HG03159 (cell line): ENCODE measurements at regions not wholly inside any gene's neighbourhood (a gene's known extent, or its start where the extent isn't known, plus 50 kb on each side); places are given as distances from the start of the nearest gene placed in this dataset.
"Not testable (repeated sequence)": the region's sequence is repeated elsewhere in the genome, so short reads cannot be mapped to it uniquely, and the experiment has no call there.

Experiments used
- ATAC-seq: cut with Tn5 transposase; IDR thresholded peaks from one replicate; pipeline ENCODE4 v1.9.1; 2021; ENCODE audit warnings: mild to moderate bottlenecking, moderate library complexity; ENCODE audit not compliant: unreplicated experiment

DNA sequence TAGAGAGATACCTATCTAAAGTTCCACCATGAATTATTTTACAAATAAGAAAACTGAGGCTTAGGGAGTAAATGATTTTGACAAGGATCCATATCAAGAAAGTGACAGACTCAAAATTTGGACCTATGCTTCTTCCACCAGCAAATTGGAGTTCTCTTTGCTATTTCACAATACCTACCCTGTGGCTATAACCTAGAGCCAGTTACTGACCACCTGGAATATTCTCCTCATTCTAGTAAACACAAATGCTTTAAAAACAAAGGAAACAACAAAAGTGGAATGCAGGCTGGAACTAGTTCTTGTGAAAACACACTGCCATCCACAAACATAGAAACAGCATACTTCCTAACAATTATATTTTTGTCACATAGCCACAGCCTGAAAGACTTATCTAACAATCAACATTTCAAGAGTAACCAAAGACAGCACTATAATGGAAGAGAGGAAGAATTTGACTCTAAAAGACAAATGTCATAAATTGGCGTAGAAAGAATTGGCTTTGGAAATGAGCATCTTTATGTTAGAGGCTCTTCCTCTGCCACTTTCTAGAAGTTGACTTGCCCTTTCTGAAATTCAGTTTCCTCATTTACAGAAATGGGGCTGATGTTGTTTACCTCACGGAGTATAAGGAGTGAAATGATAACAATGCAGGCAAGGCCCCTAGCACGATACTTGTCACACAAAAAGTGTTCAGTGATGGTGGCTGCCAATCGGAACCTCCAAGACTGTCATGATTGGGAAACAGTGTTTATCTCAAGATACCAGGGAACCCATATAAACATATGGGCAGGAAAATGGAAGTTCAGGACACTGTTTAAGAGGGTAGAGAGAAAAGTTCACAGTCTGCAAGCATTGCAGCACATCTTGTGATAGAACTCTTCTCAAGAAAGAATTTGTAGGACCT is 138.6 kb upstream of the LGR5 start:
- ATAC-seq: no peak

DNA sequence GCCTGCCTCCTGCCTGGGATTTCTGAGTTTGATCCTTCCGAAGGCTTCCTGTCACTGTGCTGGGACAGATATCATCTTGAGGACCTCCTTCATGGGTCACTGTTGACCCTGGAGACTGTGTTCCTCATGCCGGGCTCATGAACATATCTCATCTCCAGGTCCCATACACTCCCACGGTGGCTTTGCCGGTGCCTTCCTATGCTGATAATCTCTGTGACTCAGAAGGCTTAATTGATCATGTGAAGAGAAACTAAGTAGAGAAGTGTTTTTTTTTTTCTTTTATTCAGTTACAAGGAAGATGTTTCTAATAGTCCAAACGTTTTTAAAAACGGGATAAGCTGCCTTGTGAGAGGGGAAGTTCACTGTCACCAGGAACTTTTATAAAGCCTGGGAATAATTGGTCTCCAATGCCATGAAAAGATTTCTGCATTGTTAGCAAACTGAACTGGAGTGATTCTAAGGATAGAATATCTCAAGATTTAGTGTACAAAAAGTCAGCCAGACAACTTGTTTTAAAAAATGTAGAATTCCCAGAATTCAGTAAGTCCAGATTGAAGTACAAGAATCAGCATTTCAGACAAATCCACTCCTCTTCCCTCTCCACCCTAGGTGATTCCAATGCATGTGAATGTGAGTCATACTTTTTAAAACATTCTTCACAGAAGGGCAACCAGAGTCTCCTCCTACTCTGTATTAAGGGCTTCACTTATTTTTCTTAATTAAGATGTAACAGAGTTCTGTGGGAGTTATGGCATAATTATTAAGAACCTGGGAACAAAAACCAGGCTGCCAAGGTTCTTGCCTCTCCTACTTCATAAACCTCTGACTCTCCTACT is 139.8 kb upstream of the LGR5 start:
- ATAC-seq: no peak

DNA sequence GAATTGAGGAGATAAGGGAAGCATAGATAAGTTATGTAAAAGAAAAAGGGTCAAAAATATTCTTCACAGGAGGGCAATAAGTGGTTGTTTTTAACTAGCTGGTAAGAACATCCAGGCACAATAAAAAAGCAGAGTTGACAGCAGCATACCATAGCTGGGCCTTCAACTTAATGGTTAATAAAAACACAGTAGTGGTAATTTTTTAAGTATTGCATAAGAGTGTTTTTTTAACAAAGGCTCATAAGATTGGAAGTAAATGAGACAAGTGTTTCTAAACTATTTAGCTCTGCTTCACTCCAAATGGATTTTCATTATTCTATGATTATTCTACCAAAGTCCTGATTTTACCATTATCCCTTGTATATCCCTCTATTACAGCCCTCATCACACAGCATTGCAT is 140.1 kb upstream of the TSPAN8 start:
- ATAC-seq: no peak

DNA sequence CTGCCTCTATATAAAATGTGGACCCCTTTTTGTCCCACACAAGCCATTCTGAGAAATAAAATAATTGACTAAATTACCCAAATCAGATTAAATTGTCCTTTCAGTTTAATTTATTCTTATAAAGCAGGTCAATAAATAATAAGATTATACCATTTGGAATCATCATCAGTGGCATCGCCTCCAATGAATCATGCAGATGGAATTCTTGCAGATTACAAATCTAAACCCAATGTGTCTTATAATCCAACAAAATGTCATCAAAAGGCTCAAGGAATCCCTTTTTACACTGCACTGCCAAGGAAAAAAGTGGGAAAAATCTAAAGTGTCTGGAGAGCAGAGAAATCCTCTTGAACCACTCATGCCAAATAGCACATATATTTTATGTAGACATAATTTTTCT is 138.2 kb upstream of the TSPAN8 start:
- no peak for ATAC-seq

DNA sequence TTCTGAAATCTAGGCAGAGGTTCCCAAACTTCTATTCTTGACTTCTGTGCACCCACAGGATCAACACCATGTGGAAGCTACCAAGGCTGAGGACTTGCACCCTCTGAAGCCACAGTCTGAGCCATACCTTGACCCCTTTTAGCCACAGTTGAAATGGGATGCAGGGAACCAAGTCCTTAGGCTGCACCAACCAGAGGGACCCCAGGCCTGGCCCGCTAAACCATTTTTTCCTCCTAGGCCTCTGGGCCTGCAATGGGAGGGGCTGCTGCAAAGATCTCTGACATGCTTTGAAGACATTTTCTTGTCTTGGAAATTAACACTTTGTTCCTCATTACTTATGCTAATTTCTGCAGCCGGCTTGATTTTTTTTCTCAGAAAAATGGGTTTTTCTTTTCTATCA is 133.9 kb upstream of the TSPAN8 start:
- ATAC-seq: no peak

DNA sequence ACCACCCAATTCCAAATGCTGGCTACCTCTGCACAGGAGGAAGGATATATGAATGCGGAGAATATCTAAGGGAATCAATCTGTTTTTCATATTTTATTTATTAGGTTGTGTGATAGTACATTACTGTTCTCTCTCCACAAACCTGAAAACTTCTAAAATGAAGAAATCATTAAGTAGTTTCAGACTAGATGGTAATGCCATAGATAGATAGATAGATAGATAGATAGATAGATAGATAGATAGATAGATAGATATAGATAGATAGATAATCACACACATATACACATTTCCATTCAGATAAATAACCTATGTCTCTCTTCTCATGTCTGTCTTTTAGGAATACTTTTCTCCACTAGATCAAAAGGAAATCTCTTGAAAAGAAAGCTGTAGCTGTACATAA is 126.1 kb upstream of the TSPAN8 start:
- no peak for ATAC-seq

DNA sequence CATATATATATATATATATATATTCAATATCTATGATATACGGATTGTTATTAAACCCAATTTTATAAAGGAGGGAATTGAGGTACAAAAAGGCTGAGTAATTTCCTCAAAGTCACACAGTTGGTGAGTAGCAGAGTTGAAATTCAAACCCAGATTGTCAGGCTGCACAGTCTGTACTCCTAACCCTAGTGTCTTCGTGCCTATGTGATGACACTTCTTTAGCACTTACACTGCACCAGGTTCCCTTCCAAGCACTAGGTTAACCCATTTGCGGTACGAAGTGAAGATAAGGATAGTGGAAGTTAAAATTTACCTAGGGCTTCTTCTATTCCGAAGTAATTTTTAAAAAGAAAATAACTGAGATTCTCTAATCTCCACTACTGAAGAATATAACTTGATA is 125.1 kb upstream of the TSPAN8 start:
- ATAC-seq: no peak

DNA sequence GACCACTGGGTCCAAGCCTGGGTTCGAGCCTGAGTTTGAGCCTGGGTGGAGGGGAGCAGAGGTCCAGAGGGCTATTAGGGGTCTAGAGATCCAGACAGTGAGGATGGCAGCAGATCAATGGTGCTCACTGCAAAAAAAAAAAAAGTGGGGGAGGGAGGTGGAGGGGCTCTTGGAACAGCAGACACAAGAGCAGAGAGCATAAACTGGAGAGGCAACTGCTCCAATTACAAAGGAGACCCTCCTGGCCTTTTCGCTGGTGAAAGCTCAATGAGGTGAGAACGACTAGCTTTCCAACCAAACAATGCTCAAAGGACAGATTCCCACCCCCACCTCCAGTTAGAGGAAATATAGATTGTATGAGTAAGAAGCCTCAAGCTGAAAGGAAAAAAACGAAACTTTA is 124.2 kb upstream of the TSPAN8 start:
- ATAC-seq: no peak

DNA sequence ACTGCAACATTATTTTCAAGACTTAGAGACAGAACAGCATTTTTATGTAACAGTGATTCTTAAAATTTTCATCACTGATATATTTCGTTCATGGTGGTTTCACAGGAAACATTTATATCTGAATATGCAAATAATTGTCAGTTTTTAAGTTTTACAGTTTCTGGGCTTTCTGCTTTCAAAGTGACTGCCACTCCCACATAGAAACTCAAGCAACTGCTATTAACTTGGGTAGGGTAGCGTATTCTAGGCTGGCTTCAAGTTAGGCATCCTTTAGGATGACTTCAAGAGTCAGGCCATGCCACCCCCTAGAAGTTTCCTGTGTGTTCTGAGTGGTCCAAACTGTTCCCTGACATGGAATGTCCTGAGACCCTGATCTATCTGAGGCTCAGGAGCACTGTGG is 123.6 kb upstream of the TSPAN8 start:
- ATAC-seq: no peak

DNA sequence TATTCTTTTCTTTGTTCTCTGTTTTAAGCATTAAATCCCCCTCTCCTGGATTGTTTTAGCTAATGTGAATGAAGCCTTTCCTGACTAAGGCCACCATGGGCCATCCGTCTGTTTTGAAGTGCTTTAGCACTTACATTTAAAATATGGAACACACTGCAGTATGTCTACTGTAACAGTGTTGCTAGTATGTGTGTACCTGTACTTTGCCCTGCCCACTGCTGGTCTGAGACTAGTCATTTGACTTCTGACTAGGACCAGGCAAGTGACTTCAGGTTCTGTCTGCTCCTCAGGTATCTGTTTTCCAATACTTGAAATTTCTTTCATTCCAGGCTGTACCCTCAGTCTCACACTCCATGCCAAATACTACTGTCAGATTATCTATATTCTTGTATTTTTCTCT is 120.1 kb upstream of the TSPAN8 start:
- ATAC-seq: no peak

DNA sequence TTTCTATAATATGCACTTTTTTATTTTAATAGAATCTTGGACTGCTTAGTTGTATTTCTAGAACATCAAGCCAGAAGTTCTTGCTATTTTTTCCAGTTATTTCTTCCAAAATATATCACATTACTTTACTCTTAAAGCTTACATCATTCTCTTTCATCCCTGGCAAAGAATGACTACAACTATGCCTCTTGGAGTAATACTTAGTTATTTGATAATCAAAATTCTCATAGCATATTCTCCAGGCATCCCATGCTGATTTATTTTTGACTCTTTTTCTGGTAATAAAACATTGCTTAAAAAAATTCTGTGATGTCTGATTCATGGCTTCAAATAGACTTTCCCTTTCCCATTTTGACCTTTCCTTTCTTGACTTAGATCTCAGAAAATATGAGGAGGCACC is 118.7 kb upstream of the TSPAN8 start:
- no peak for ATAC-seq

DNA sequence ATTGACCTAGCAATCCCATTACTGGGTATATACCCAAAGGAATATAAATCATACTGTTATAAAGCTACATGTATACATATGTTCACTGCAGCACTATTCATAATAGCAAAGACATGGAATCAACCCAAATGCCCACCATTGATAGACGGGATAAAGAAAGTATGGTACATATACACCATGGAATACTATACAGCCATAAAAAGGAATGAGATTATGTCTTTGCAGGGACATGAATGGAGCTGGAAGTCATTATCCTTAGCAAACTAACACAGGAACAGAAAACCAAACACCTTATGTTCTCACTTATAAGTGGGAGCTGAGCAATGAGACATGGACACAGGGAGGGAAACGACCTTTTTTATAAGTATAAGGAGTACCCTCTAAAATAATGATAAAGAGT is 113.0 kb upstream of the TSPAN8 start:
- ATAC-seq: not testable (repeated sequence)

DNA sequence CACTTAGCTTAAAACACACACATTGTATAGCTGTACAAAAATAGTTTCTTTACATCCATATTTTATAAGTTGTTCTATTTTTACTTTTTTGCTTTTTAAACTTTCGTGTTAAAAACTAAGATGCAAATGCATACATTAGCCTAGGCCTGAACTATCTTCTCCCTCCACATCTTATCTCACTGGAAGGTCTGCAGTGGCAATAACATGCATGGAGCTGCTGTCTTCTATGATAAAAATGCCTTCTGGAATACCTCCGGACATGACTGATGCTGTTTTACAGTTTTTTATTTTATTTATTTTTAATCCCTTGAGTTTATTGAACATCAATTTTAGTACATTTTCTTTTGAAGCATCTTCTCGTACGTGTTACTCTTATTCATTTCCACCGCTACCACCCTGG is 112.3 kb upstream of the TSPAN8 start:
- no peak for ATAC-seq

DNA sequence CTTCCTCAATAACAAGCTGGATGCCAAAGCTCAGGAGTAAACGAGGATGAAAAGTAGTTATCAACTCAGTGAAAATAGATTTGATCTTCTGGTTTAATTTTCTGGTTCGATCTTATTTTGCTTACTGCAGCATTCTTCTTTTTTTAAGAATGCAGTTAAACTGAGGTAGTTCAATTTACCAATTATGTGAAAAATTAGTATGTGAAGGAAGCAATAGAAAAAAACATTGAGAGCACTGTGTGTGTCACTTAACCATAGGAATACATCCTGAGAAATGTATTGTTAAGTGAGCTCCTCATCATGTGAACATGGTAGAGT is 111.4 kb upstream of the TSPAN8 start:
- no peak for ATAC-seq

DNA sequence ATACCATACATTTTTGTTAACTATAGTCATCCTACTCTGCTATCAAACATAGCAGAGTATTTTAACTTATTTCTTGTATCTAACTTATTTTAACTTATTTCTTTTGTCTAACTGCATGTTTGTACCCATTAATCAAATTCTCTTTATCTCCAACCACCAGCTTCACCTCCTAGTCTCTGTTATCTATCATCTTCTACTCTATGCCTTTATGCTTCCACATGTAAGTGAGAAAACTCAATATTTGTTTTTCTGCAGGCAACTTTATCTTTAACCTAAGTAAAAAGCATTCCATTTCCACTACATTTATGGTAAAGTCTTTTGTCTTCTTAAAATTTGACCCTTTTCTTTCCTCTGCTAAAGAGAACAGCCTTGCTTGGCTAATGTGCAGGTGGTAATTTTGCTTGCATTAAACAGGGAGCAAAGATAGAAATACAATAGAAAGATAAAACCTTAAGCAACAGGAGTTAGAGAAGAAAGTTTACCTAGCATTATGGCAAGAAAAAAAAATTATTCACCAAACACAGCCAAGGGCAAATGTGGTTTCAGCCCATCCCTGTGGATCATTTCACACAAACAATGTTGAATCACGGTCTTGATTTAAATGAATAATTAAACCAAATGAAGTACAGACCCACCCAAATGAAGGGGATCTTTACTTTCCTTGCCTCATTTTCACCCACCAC is 110.9 kb upstream of the TSPAN8 start:
- no peak for ATAC-seq

DNA sequence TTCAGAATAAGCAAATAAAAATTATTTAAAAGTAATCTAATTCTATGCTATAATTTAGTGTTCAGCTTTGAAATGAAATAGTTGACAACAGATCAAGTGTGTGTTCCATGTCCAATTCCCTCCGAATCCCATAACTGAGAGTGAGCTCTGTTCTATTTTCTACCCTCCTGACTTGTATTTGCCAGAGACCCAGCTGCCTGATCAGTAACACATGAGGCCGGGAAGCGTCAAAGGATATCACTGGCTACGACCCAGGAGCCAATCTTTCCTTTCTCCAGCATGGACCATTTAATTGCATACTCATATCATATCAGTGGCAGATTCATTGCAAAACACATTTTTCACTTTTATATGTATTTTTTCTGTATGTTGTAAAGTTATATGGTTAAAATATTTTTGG is 108.8 kb upstream of the TSPAN8 start:
- ATAC-seq: no peak

DNA sequence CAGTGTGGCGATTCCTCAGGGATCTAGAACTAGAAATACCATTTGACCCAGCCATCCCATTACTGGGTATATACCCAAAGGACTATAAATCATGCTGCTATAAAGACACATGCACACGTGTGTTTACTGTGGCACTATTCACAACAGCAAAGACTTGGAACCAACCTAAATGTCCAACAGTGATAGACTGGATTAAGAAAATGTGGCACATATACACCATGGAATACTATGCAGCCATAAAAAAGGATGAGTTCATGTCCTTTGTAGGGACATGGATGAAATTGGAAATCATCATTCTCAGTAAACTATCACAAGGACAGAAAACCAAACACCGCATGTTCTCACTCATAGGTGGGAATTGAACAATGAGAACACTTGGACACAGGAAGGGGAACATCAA is 107.9 kb upstream of the TSPAN8 start:
- ATAC-seq: not testable (repeated sequence)

DNA sequence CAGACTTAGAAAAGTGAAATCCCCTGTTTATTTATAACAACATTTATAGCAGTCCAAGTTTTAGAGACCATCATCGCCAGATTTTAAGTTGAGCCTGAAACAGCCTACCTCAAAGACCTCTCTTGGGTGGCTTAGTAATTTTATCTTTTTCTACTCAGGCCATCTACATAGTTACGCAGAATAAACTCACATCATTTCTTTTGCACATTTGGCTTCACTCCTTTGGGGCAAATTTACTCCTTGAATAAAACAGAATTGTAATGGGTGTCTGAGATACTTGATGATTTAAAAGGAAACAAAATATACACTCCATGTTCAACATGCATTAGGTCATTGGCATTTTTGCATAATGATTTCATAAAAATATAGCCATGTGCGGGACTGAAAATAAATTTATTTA is 104.7 kb upstream of the TSPAN8 start:
- ATAC-seq: no peak

DNA sequence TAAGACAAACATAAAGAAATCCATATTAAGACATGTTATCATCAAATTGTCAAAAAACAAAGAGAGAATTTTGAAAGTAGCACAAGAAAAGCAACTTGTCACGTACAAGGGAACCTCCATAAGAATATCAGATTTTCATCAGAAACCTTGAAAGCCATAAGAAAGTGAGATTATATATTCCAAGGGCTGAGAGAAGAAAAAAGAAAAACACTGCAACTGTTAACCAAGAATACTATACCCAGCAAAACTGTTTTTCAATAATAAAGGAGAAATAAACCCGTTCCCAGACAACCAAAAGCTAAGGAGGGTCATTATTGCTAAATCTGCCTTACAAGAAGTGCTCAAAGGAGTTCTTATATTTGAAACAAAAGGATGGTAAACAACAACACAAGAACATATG is 94.7 kb upstream of the TSPAN8 start:
- no peak for ATAC-seq

DNA sequence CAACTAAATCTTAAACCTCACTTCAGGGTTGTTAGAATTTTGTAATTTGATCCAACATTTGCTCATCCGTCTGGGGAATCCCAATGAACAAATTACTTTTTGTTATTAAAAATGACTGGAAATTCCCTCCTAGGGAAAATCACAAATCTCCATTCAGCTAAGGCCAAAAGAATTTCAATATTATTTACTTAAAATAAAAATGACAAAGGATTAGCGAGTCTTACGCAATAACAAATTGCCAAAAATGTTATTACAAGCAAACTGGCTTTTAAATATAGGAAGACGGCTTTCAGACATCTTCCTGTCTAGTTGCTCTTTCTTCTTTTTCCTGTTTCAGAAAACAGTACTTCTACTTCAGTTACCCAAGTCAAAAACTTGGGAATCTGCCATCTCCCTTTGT is 92.4 kb upstream of the TSPAN8 start:
- ATAC-seq: no peak

DNA sequence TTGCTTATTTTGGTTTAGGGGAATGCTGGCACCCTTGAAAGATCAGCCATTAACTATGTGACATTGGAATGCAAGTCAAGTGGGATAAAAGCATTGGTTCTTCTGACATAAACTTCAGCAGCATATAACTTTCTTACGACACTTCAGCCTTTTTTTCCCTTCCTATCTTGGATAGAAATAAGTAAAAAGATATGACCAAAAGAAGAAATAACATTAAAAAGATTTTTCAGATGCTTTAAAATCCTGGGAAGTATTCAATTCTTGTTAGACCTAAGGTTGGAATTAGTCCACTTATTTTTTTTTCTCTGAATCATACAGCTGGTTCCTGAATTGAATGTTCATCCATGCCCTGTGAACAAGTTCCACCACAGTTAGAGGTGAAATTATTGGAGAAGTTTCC is 85.6 kb upstream of the TSPAN8 start:
- no peak for ATAC-seq

DNA sequence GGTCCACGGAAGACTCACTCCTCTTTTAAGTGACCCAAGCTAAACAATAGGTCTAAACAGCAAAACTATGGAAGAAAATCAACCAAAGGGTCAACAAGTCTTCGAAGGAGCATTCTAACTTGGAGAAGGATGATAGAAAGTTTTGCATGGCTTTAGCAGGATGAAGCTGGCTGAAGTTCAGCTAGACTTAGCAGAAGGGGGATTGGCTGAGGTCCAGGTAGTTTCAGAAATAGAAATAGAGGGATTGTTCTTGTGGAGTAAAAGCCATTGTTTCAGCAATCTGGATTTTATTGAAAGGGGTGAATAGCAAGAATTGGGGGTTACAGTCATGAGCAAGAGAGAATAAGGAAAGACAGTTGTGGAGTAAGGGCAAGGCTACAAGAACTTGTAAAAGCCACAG is 84.7 kb upstream of the TSPAN8 start:
- ATAC-seq: no peak
